Lower lobe of right lung (tissue), 2 donors: ENCODE measurements at regions not wholly inside any gene's neighbourhood (a gene's known extent, or its start where the extent isn't known, plus 50 kb on each side); places are given as distances from the start of the nearest gene placed in this dataset.

Experiments
- ATAC-seq, 2 donors: fragments of 200-7000 bp; cut with Tn5 transposase; one replicate each; pipeline ENCODE4 v1.9.1; 2020 to 2022; ENCODE audit warnings: mild to moderate bottlenecking in 2 of 2, moderate library complexity in 2 of 2
- DNase-seq: peaks from one replicate; pipeline ENCODE4 v3.0.0-alpha.2; 2020
- H3K27ac ChIP-seq: fragments of 200-600 bp; one replicate; pipeline ENCODE4 v1.8.0; 2022
- H3K27me3 ChIP-seq: fragments of 200-600 bp; one replicate; pipeline ENCODE4 v1.8.0; 2022; ENCODE audit warnings: low read depth
- H3K36me3 ChIP-seq: fragments of 200-600 bp; one replicate; pipeline ENCODE4 v1.8.0; 2022; ENCODE audit warnings: mild to moderate bottlenecking
- H3K4me1 ChIP-seq: fragments of 200-600 bp; one replicate; pipeline ENCODE4 v1.8.0; 2022
- H3K4me3 ChIP-seq: fragments of 200-600 bp; one replicate; pipeline ENCODE4 v1.8.0; 2022; ENCODE audit warnings: mild to moderate bottlenecking
- H3K9me3 ChIP-seq: fragments of 200-600 bp; one replicate; pipeline ENCODE4 v1.8.0; 2022
- CTCF ChIP-seq: fragments of 200-600 bp; IDR thresholded peaks from one replicate; pipeline ENCODE4 v1.8.0; 2022; ENCODE audit warnings: antibody characterized with exemption, mild to moderate bottlenecking
- intact Hi-C: fragments of 100-400 bp; cut with DNase I; formaldehyde crosslinking; loops from one replicate; pipeline ENCODE4 v1.11.0; 2022
- donor health status: DM: no; HTN: yes; CAD: no; lungs with severe emphysema.

- H3K9me3 ChIP-seq: no peaks in the 10 kb centered on the region
- no peaks in the 10 kb centered on the region for H3K36me3 ChIP-seq
- H3K27ac ChIP-seq: no peak overlapping the region
- no peak for TF ChIP-seq CTCF
- DNase-seq (no peak), ATAC-seq (no peak)
- H3K4me1 ChIP-seq: no peaks in the 10 kb centered on the region
- no peak overlapping the region for H3K4me3 ChIP-seq
- H3K27me3 ChIP-seq: no peaks in the 10 kb centered on the region
- intact Hi-C loops: no loop called here
Measured at GRCh38 chr11:28504555-28505110, 396.4 kb downstream of the METTL15 start.

- Histone ChIP-seq H3K4me1 (no peaks in the 10 kb centered on the region), H3K27ac (no peak overlapping the region), H3K27me3 (no peaks in the 10 kb centered on the region), H3K9me3 (no peaks in the 10 kb centered on the region), H3K36me3 (no peaks in the 10 kb centered on the region), H3K4me3 (no peak overlapping the region)
- intact Hi-C loops: no loop called here
- no peak for ATAC-seq
- no peak for DNase-seq
- no peak for TF ChIP-seq CTCF
Measured at GRCh38 chr11:28495333-28495732, 387.1 kb downstream of the METTL15 start.

- no peak overlapping the region for H3K4me3 ChIP-seq
- H3K4me1 ChIP-seq: no peaks in the 10 kb centered on the region
- no peak overlapping the region for H3K27ac ChIP-seq
- intact Hi-C loops: no loop called here
- TF ChIP-seq CTCF: no peak
- no peaks in the 10 kb centered on the region for H3K36me3 ChIP-seq
- H3K27me3 ChIP-seq: no peaks in the 10 kb centered on the region
- ATAC-seq (no peak), DNase-seq (no peak)
- H3K9me3 ChIP-seq: no peaks in the 10 kb centered on the region
Measured at GRCh38 chr11:28491431-28491830, 383.2 kb downstream of the METTL15 start.

GRCh38 chr11:28490773-28491382 is 382.7 kb downstream of the METTL15 start:
- Histone ChIP-seq H3K4me3 (no peak overlapping the region), H3K9me3 (no peaks in the 10 kb centered on the region), H3K27me3 (no peaks in the 10 kb centered on the region), H3K4me1 (no peaks in the 10 kb centered on the region), H3K27ac (no peak overlapping the region), H3K36me3 (no peaks in the 10 kb centered on the region)
- intact Hi-C loops: no loop called here
- ATAC-seq: no peak
- TF ChIP-seq CTCF: no peak
- DNase-seq: no peak

- H3K4me3 ChIP-seq: no peak overlapping the region
- TF ChIP-seq CTCF: no peak
- H3K4me1 ChIP-seq: no peaks in the 10 kb centered on the region
- DNase-seq (no peak), ATAC-seq (no peak)
- no peaks in the 10 kb centered on the region for H3K36me3 ChIP-seq
- no peak overlapping the region for H3K27ac ChIP-seq
- no peaks in the 10 kb centered on the region for H3K9me3 ChIP-seq
- intact Hi-C loops: no loop called here
- no peaks in the 10 kb centered on the region for H3K27me3 ChIP-seq
Measured at GRCh38 chr11:28488336-28488735, 380.1 kb downstream of the METTL15 start.
